Prostate gland (tissue), 2 donors: ENCODE measurements at regions not wholly inside any gene's neighbourhood (a gene's known extent, or its start where the extent isn't known, plus 50 kb on each side); places are given as distances from the start of the nearest gene placed in this dataset.
"Not testable (repeated sequence)": the region's sequence is repeated elsewhere in the genome, so short reads cannot be mapped to it uniquely, and the experiment has no call there.

ENCODE experiments used
- DNase-seq: peaks from one replicate; pipeline ENCODE4 v3.0.0-alpha.2; 2019; ENCODE audit warnings: low spot score
- H3K27ac ChIP-seq, 2 donors: fragments of 200-600 bp; sonication (generic); 2 replicates each; pipeline ENCODE4 v1.5.1; 2017 to 2019
- H3K27me3 ChIP-seq: fragments of 200-600 bp; sonication (generic); replicated peaks from 2 replicates; pipeline ENCODE4 v1.5.1; 2019; ENCODE audit not compliant: insufficient read depth
- H3K36me3 ChIP-seq, 2 donors: fragments of 200-600 bp; sonication (generic); 1 replicate in 1 of 2; 2 replicates in 1 of 2; pipeline versions ENCODE4 v1.5.1 to v1.8.1; 2017 to 2019
- H3K4me1 ChIP-seq: fragments of 200-600 bp; sonication (generic); replicated peaks from 2 replicates; pipeline ENCODE4 v1.5.1; 2019
- H3K4me3 ChIP-seq, 2 donors: fragments of 200-600 bp; sonication (generic); 2 replicates each; pipeline ENCODE4 v1.5.1; 2017 to 2019
- H3K9me3 ChIP-seq: fragments of 200-600 bp; sonication (generic); 2 replicates; pipeline ENCODE4 v1.5.1; 2017
- POLR2A ChIP-seq: fragments of 450-650 bp; IDR thresholded peaks from one replicate; pipeline ENCODE4 v1.6.1; 2016; ENCODE audit warnings: antibody characterized with exemption, mild to moderate bottlenecking
- POLR2AphosphoS5 ChIP-seq: sonication (generic); formaldehyde crosslinking; IDR thresholded peaks from one replicate; pipeline ENCODE4 v1.6.1; 2017; ENCODE audit warnings: antibody characterized with exemption
- WGBS: methylation state at CpG from one replicate; pipeline ENCODE4 v1.1.5; 2018; 5-methylcytosine and 5-hydroxymethylcytosine counted together
- intact Hi-C: fragments of 100-400 bp; cut with DNase I; formaldehyde crosslinking; loops from one replicate; pipeline ENCODE4 v1.14.2; 2022
- TF ChIP-seq, protein P1 (sequence below), 4 experiments: fragments of 200-600 bp in 2 of 4; fragments of 450-650 bp in 2 of 4; sonication (generic) in 2 of 4; IDR thresholded peaks; 1 replicate in 3 of 4; 2 replicates in 1 of 4; pipeline ENCODE4 v1.5.1; 2016 to 2019; ENCODE audit warnings: antibody characterized with exemption in 4 of 4, mild to moderate bottlenecking in 2 of 4, moderate library complexity in 2 of 4

DNA sequence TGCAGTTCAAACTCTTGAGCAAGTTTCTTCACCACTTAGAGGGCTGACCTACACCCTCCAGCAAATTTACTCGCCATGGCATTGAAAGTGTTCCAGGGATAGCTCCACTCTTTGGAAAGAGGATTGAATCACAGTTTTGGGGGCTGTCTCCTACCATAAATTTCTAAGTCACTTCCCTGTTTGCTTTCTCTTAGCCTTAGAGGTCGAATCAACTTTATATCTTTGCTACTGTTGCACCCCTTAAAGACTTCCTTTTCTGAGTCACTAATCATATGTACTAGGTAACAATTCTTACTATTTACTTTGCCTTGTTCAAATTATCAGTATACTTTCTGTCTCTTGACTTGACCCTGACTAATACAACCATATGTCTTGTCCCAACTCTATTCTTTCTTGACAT is 1151.8 kb upstream of the ALCAM start:
- Histone ChIP-seq H3K36me3 (no peaks in the 10 kb centered on the region), H3K9me3 (no peaks in the 10 kb centered on the region), H3K27me3 (no peaks in the 10 kb centered on the region), H3K27ac (no peak overlapping the region), H3K4me1 (no peaks in the 10 kb centered on the region), H3K4me3 (no peak overlapping the region)
- no peak for DNase-seq
- TF ChIP-seq POLR2AphosphoS5 (no peak), POLR2A (no peak)
- TF ChIP-seq, protein P1, sequence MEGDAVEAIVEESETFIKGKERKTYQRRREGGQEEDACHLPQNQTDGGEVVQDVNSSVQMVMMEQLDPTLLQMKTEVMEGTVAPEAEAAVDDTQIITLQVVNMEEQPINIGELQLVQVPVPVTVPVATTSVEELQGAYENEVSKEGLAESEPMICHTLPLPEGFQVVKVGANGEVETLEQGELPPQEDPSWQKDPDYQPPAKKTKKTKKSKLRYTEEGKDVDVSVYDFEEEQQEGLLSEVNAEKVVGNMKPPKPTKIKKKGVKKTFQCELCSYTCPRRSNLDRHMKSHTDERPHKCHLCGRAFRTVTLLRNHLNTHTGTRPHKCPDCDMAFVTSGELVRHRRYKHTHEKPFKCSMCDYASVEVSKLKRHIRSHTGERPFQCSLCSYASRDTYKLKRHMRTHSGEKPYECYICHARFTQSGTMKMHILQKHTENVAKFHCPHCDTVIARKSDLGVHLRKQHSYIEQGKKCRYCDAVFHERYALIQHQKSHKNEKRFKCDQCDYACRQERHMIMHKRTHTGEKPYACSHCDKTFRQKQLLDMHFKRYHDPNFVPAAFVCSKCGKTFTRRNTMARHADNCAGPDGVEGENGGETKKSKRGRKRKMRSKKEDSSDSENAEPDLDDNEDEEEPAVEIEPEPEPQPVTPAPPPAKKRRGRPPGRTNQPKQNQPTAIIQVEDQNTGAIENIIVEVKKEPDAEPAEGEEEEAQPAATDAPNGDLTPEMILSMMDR (IDR thresholded peaks at IDR 0.05), result no peak
- intact Hi-C loops, result no loop called here
- 62% methylated on average over 2 of the region's 2 CpGs for WGBS

DNA sequence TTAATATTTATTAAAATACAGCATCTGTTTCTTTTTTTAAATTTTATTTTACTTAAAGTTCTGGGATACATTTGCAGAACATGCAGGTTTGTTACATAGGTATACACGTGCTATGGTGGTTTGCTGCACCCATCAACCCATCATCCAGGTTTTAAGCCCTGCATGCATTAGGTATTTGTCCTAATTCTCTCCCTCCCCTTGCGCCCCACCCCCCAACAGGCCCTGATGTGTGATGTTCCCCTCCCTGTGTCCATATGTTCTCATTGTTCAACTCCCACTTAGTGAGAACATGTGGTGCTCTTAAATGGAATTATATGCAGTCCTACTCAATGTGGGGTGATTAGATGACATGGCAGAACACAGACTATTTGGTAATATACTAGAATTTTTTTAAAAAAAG is 1147.7 kb upstream of the ALCAM start:
- intact Hi-C loops, result not testable (repeated sequence)
- 91% methylated on average over 2 of the region's 2 CpGs for WGBS

DNA sequence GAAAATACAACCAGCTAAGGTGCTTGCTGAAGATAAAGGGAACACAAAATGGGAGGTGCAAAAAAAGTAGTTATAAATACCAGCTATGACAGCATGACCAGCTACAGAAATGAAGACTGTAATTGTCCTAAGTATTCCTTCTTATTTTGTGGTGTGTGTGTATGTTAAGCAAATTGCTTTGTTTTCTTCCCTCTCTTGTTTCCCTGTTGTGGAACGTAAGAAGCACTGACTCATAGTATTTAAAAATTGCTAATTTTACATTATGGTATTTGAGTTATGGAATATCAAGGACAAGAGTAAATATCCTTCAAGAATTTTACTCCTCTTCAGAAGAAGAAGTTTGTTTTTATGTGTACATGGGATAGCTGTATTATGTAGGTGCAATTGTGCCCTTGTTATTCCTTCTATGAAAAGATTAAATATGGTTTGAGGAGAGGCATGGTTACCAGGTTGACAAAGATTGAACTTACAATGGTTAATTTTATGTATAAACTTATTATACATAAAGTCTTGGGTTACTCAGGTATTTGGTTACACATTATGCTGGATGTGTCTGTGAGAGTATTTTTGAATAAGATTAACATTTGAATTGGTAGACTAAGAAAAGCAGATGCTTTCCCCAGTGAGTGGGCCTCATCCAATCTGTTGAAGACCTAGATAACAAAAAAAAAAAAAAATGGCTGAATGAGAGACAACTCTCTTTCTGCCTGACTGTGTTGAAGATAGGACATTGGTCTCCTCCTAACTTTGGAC is 1132.1 kb upstream of the ALCAM start:
- Histone ChIP-seq H3K27ac (no peak overlapping the region), H3K4me1 (no peaks in the 10 kb centered on the region), H3K4me3 (no peak overlapping the region), H3K36me3 (no peaks in the 10 kb centered on the region), H3K27me3 (no peaks in the 10 kb centered on the region), H3K9me3 (no peaks in the 10 kb centered on the region)
- no peak for TF ChIP-seq POLR2A
- TF ChIP-seq, protein P1 (IDR thresholded peaks at IDR 0.05), result no peak
- TF ChIP-seq POLR2AphosphoS5, result no peak
- no peak for DNase-seq
- WGBS, result 83% methylated on average over 1 of the region's 1 CpG
- intact Hi-C loops, result no loop called here

More for the DNA sequence above, 1147.7 kb upstream of the ALCAM start:
- not testable (repeated sequence) for H3K27me3 ChIP-seq, H3K4me3 ChIP-seq, DNase-seq, H3K36me3 ChIP-seq, H3K27ac ChIP-seq, H3K4me1 ChIP-seq, H3K9me3 ChIP-seq

DNA sequence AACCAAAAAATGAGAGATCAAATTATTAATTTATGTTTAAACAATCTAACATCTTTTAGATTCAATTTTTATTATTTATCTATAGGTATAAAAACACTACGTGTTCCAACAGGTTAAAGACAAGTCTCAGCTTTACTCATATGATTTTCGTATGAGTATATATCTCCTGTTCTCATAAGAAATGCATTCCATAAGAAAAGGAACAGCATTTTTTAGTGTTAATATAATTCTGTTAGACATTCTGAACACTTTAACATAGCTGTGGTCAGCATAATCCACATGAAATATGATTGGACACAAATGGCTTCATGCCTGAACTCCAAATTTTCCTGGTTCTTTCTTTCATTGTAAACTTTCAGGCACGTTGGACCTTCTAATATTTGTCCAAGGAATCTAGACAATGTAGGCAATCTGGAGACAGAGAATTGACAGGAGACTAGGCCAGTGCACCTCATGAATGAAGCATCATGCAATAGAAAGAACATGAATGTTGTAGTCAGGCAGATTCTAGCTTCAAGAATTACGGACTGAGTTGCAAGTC is 1122.0 kb upstream of the ALCAM start:
- Histone ChIP-seq H3K4me1 (no peaks in the 10 kb centered on the region), H3K27me3 (no peaks in the 10 kb centered on the region), H3K27ac (no peak overlapping the region), H3K4me3 (no peak overlapping the region), H3K9me3 (no peaks in the 10 kb centered on the region), H3K36me3 (no peaks in the 10 kb centered on the region)
- intact Hi-C loops, result no loop called here
- WGBS, result 52% methylated on average over 4 of the region's 4 CpGs
- DNase-seq, result no peak
- TF ChIP-seq POLR2A, result no peak
- TF ChIP-seq POLR2AphosphoS5, result no peak
- TF ChIP-seq, protein P1 (IDR thresholded peaks at IDR 0.05), result no peak

DNA sequence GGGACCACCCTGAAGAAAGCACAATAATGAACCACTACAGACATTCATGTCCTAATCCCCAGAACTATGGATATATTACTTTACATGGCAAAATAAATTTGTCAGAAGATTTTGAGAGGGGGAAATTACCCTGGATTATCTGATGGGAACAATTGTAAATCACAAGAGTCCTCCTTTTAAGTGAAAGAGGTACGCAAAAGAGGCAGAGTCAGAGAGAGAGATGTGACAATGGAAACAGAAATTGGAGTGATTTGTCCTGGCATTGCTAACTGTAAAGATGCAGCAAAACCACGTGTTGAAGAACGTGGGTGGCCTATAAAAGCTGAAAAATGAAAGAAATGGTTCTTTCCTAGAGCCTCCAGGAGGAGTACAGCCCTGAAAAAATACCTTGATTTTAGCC is 1121.4 kb upstream of the ALCAM start:
- H3K36me3 ChIP-seq, result no peaks in the 10 kb centered on the region

More for the DNA sequence above, 1121.4 kb upstream of the ALCAM start:
- 16% methylated on average over 3 of the region's 3 CpGs for WGBS
- Histone ChIP-seq H3K27ac (no peak overlapping the region), H3K27me3 (no peaks in the 10 kb centered on the region), H3K4me3 (no peak overlapping the region), H3K9me3 (no peaks in the 10 kb centered on the region), H3K4me1 (no peaks in the 10 kb centered on the region)
- no peak for DNase-seq
- TF ChIP-seq POLR2A (no peak), POLR2AphosphoS5 (no peak)
- TF ChIP-seq, protein P1 (IDR thresholded peaks at IDR 0.05), result no peak
- intact Hi-C loops, result no loop called here
